Thyroid gland (tissue), 4 donors: ENCODE measurements at regions not wholly inside any gene's neighbourhood (a gene's known extent, or its start where the extent isn't known, plus 50 kb on each side); places are given as distances from the start of the nearest gene placed in this dataset.

ENCODE experiments used
- DNase-seq, 2 donors: peaks; one replicate each; pipeline ENCODE4 v3.0.0-alpha.2; 2019
- H3K27ac ChIP-seq, 3 donors: fragments of 200-600 bp; sonication (generic); 1 replicate in 2 of 3; 2 replicates in 1 of 3; pipeline ENCODE4 v1.5.1; 2016 to 2019; ENCODE audit warnings: mild to moderate bottlenecking in 1 of 3, moderate library complexity in 1 of 3
- H3K27me3 ChIP-seq: fragments of 200-600 bp; sonication (generic); one replicate; pipeline ENCODE4 v1.5.1; 2019
- H3K36me3 ChIP-seq, 2 donors: fragments of 200-600 bp; sonication (generic); one replicate each; pipeline ENCODE4 v1.5.1; 2016 to 2019
- H3K4me1 ChIP-seq, 2 donors: fragments of 200-600 bp; sonication (generic); one replicate each; pipeline ENCODE4 v1.5.1; 2017 to 2019
- H3K4me3 ChIP-seq, 3 donors: fragments of 200-600 bp; sonication (generic); replicated peaks in 1 of 3; 1 replicate in 2 of 3; 2 replicates in 1 of 3; pipeline ENCODE4 v1.5.1; 2016; ENCODE audit warnings: mild to moderate bottlenecking in 1 of 3
- H3K9me3 ChIP-seq: fragments of 200-600 bp; sonication (generic); one replicate; pipeline ENCODE4 v1.5.1; 2017
- CTCF ChIP-seq, 6 experiments: fragments of 200-600 bp in 3 of 6; fragments of 450-650 bp in 3 of 6; sonication (generic) in 3 of 6; IDR thresholded peaks; one replicate each; pipeline ENCODE4 v1.5.1; 2016 to 2019; ENCODE audit warnings: antibody characterized with exemption in 6 of 6, mild to moderate bottlenecking in 2 of 6, inconsistent platforms in 1 of 6, moderate library complexity in 1 of 6
- POLR2A ChIP-seq, 2 donors: fragments of 450-650 bp; IDR thresholded peaks; one replicate each; pipeline ENCODE4 v1.6.1; 2017; ENCODE audit warnings: antibody characterized with exemption in 2 of 2, mild to moderate bottlenecking in 2 of 2, moderate library complexity in 1 of 2
- WGBS, 2 donors: methylation state at CpG; one replicate each; pipeline ENCODE4 v1.1.5; 2017; 5-methylcytosine and 5-hydroxymethylcytosine counted together
- intact Hi-C: fragments of 100-400 bp; cut with DNase I; formaldehyde crosslinking; loops from one replicate; pipeline ENCODE4 v1.15.1; 2023

- no peak for TF ChIP-seq POLR2A (IDR thresholded peaks at IDR 0.05)
- no peak for TF ChIP-seq CTCF (IDR thresholded peaks at IDR 0.05)
- Histone ChIP-seq H3K36me3 (no peaks in the 10 kb centered on the region), H3K4me3 (no peak overlapping the region), H3K27ac (no peak overlapping the region), H3K4me1 (no peaks in the 10 kb centered on the region), H3K9me3 (no peaks in the 10 kb centered on the region), H3K27me3 (no peaks in the 10 kb centered on the region)
- no peak for DNase-seq
- intact Hi-C loops, result no loop called here
- WGBS, 2 donors, result 74 to 79% methylated on average over 3 of the region's 3 CpGs
Measured at GRCh38 chr2:181380581-181380980, 76.6 kb upstream of the ITGA4 start.

- intact Hi-C loops, result no loop called here
- H3K4me3 ChIP-seq, result no peak overlapping the region
- no peaks in the 10 kb centered on the region for H3K27me3 ChIP-seq
- TF ChIP-seq POLR2A (IDR thresholded peaks at IDR 0.05) (no peak), CTCF (IDR thresholded peaks at IDR 0.05) (no peak)
- DNase-seq, result no peak
- WGBS, 2 donors, result 96 to 97% methylated on average over 2 of the region's 2 CpGs
- H3K36me3 ChIP-seq, result no peaks in the 10 kb centered on the region
- no peaks in the 10 kb centered on the region for H3K4me1 ChIP-seq
- no peak overlapping the region for H3K27ac ChIP-seq
- H3K9me3 ChIP-seq, result no peaks in the 10 kb centered on the region
Measured at GRCh38 chr2:181384923-181385322, 72.3 kb upstream of the ITGA4 start.

- H3K36me3 ChIP-seq, result no peaks in the 10 kb centered on the region
- intact Hi-C loops, result no loop called here
- H3K27ac ChIP-seq, result no peak overlapping the region
- H3K4me1 ChIP-seq, result no peaks in the 10 kb centered on the region
- no peak overlapping the region for H3K4me3 ChIP-seq
- no peak for DNase-seq
- H3K27me3 ChIP-seq, result no peaks in the 10 kb centered on the region
- TF ChIP-seq CTCF (IDR thresholded peaks at IDR 0.05) (no peak), POLR2A (IDR thresholded peaks at IDR 0.05) (no peak)
- WGBS, 2 donors, result 87 to 89% methylated on average over 3 of the region's 3 CpGs
- H3K9me3 ChIP-seq, result no peaks in the 10 kb centered on the region
Measured at GRCh38 chr2:181389524-181389923, 67.7 kb upstream of the ITGA4 start.

GRCh38 chr2:181393472-181393871 lies 63.7 kb upstream of the ITGA4 start:
- H3K27ac ChIP-seq, result no peak overlapping the region
- no peak overlapping the region for H3K4me3 ChIP-seq
- H3K4me1 ChIP-seq, result no peaks in the 10 kb centered on the region
- H3K9me3 ChIP-seq, result no peaks in the 10 kb centered on the region
- H3K27me3 ChIP-seq, result no peaks in the 10 kb centered on the region
- WGBS, 2 donors, result 30 to 38% methylated on average over 1 of the region's 1 CpG
- intact Hi-C loops, result no loop called here
- TF ChIP-seq CTCF (IDR thresholded peaks at IDR 0.05), result no peak
- TF ChIP-seq POLR2A (IDR thresholded peaks at IDR 0.05), result no peak
- DNase-seq, result no peak
- no peaks in the 10 kb centered on the region for H3K36me3 ChIP-seq

- H3K27ac ChIP-seq, result no peak overlapping the region
- DNase-seq, result no peak
- H3K9me3 ChIP-seq, result no peaks in the 10 kb centered on the region
- intact Hi-C loops, result no loop called here
- no peak for TF ChIP-seq CTCF (IDR thresholded peaks at IDR 0.05)
- no peak for TF ChIP-seq POLR2A (IDR thresholded peaks at IDR 0.05)
- no peak overlapping the region for H3K4me3 ChIP-seq
- H3K4me1 ChIP-seq, result no peaks in the 10 kb centered on the region
- no peaks in the 10 kb centered on the region for H3K27me3 ChIP-seq
- no peaks in the 10 kb centered on the region for H3K36me3 ChIP-seq
- 76 to 86% methylated on average over 4 of the region's 4 CpGs for whole genome bisulfite sequencing, 2 donors
Measured at GRCh38 chr2:181394741-181395437, 62.3 kb upstream of the ITGA4 start.
